ENCODE measurements at regions not wholly inside any gene's neighbourhood (a gene's known extent, or its start where the extent isn't known, plus 50 kb on each side); places are given as distances from the start of the nearest gene placed in this dataset.

DNA sequence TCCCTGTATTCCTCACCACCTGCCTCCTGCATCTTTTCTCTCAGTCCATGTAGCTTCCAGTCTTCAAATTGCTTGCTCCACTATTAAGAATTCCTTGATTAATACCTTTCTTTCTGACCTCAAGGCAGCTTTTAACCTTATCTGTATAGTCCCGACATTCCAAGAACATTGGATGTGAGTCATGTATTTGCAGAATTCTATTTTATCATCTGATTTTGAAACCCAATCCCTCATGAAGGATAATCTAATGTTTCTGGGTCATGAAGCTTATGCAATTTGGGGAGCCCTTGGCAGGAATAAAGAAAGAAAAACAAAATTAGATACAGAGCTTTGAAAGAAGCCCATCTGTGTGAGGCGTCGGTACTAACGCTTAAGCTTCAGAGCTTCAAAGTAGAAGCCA lies 63.4 kb upstream of the CCND2 start:
- no peaks in the 10 kb centered on the region for H3K9me2 ChIP-seq (replicated peaks; ENCODE audit: control insufficient read depth, low read length)
- H3K9me3 ChIP-seq (ENCODE audit: control insufficient read depth, insufficient read depth, low read length): no peaks in the 10 kb centered on the region
- H3K27ac ChIP-seq (ENCODE audit: low read depth, low read length): no peak overlapping the region
- H3K79me2 ChIP-seq (ENCODE audit: control insufficient read depth, low read length): no peaks in the 10 kb centered on the region
- H3K4me3 ChIP-seq (ENCODE audit: low read length): no peak overlapping the region
- H3K4me2 ChIP-seq (ENCODE audit: low read length): no peak overlapping the region
- H3F3A ChIP-seq (ENCODE audit: control insufficient read depth, insufficient read depth): no peaks in the 10 kb centered on the region
- no peaks in the 10 kb centered on the region for H3K36me3 ChIP-seq (ENCODE audit: control insufficient read depth, low read length)
- peaks cover 4% of the 10 kb centered on the region for H3K4me1 ChIP-seq (ENCODE audit: control insufficient read depth, low read length)
- peaks cover 15% of the 10 kb centered on the region for H3K27me3 ChIP-seq (ENCODE audit: control insufficient read depth, low read length)
- TF ChIP-seq EZH2phosphoT487 (IDR thresholded peaks at IDR 0.05; ENCODE audit: borderline replicate concordance, low read length): no peak
- TF ChIP-seq, protein P1, sequence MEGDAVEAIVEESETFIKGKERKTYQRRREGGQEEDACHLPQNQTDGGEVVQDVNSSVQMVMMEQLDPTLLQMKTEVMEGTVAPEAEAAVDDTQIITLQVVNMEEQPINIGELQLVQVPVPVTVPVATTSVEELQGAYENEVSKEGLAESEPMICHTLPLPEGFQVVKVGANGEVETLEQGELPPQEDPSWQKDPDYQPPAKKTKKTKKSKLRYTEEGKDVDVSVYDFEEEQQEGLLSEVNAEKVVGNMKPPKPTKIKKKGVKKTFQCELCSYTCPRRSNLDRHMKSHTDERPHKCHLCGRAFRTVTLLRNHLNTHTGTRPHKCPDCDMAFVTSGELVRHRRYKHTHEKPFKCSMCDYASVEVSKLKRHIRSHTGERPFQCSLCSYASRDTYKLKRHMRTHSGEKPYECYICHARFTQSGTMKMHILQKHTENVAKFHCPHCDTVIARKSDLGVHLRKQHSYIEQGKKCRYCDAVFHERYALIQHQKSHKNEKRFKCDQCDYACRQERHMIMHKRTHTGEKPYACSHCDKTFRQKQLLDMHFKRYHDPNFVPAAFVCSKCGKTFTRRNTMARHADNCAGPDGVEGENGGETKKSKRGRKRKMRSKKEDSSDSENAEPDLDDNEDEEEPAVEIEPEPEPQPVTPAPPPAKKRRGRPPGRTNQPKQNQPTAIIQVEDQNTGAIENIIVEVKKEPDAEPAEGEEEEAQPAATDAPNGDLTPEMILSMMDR (IDR thresholded peaks at IDR 0.05; ENCODE audit: low read depth, low read length, poor library complexity, severe bottlenecking): no peak
- no peaks in the 10 kb centered on the region for H4K20me1 ChIP-seq (ENCODE audit: control insufficient read depth, insufficient read depth, low read depth, low read length)

DNA sequence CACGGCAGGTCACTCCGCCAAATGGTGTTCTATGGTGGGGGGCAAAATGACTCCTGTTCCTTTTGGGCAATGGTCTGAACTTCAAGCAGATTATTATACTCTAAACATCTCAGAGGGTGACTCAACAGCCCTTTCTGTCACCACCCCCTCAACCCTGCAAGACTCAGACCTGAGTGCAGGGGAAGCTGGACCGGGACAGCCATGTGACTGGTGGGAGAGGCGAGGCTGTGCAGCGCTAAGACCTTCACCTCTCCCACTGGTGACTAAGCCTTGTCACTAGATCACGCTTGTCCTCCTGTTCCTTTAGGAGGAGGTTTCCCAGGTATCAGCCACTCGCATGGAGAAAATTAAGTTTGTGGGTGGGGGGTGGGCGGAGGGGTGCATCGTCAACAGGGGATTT lies 67.1 kb upstream of the CCND2 start:
- Histone ChIP-seq H3K9me2 (replicated peaks; ENCODE audit: control insufficient read depth, low read length) (no peaks in the 10 kb centered on the region), H3K4me1 (ENCODE audit: control insufficient read depth, low read length) (peaks cover 9% of the 10 kb centered on the region), H3K36me3 (ENCODE audit: control insufficient read depth, low read length) (no peaks in the 10 kb centered on the region), H3K4me3 (ENCODE audit: low read length) (no peak overlapping the region), H3K9me3 (ENCODE audit: control insufficient read depth, insufficient read depth, low read length) (no peaks in the 10 kb centered on the region), H4K20me1 (ENCODE audit: control insufficient read depth, insufficient read depth, low read depth, low read length) (no peaks in the 10 kb centered on the region), H3K79me2 (ENCODE audit: control insufficient read depth, low read length) (no peaks in the 10 kb centered on the region), H3K27ac (ENCODE audit: low read depth, low read length) (no peak overlapping the region), H3K27me3 (ENCODE audit: control insufficient read depth, low read length) (peaks cover 8% of the 10 kb centered on the region; the same call in 1 of the 2 replicates), H3F3A (ENCODE audit: control insufficient read depth, insufficient read depth) (no peaks in the 10 kb centered on the region), H3K4me2 (ENCODE audit: low read length) (no peak overlapping the region)
- TF ChIP-seq, protein P1 (IDR thresholded peaks at IDR 0.05; ENCODE audit: low read depth, low read length, poor library complexity, severe bottlenecking): no peak
- no peak for TF ChIP-seq EZH2phosphoT487 (IDR thresholded peaks at IDR 0.05; ENCODE audit: borderline replicate concordance, low read length)

DNA sequence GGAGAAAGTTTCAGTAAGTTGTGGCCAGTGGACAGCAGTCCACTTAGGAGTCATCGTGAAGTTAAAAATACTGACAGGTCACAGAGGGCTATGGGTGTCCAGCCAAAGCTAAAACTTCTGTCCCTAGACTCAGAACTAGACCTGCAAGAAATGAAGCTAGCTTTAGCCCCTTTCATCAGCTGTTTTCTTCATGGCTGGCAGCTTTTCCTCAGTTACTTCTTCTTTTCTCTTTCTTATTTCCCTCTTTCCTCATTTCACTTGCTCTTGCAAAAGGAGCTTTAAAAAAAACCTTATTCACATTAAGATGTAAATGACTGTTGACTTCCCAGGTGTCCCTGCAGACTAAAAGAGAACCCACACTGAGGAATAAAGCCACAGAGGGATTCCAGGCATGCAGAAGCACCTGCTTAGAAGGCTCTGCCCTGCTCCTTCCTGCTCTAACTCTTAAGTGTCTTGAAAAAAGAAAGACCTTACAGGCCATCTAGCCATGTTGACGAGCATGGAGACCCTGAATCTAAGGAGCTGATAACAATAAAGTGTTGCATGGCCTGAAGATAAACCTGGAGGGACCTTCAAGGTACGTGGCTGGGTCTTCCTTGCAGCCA lies 69.7 kb upstream of the CCND2 start:
- peaks cover 9% of the 10 kb centered on the region for H3K4me1 ChIP-seq (ENCODE audit: control insufficient read depth, low read length)
- no peaks in the 10 kb centered on the region for H4K20me1 ChIP-seq (ENCODE audit: control insufficient read depth, insufficient read depth, low read depth, low read length)
- no peak overlapping the region; the same call in 1 of the 2 replicates for H3K4me2 ChIP-seq (ENCODE audit: low read length)
- TF ChIP-seq, protein P1 (IDR thresholded peaks at IDR 0.05; ENCODE audit: low read depth, low read length, poor library complexity, severe bottlenecking): no peak
- TF ChIP-seq EZH2phosphoT487 (IDR thresholded peaks at IDR 0.05; ENCODE audit: borderline replicate concordance, low read length): no peak
- no peaks in the 10 kb centered on the region for H3K36me3 ChIP-seq (ENCODE audit: control insufficient read depth, low read length)
- no peaks in the 10 kb centered on the region for H3K9me3 ChIP-seq (ENCODE audit: control insufficient read depth, insufficient read depth, low read length)
- peaks cover 4% of the 10 kb centered on the region; the same call in 1 of the 2 replicates for H3K27me3 ChIP-seq (ENCODE audit: control insufficient read depth, low read length)
- H3K4me3 ChIP-seq (ENCODE audit: low read length): no peak overlapping the region
- H3K27ac ChIP-seq (ENCODE audit: low read depth, low read length): no peak overlapping the region
- no peaks in the 10 kb centered on the region for H3K9me2 ChIP-seq (replicated peaks; ENCODE audit: control insufficient read depth, low read length)
- H3K79me2 ChIP-seq (ENCODE audit: control insufficient read depth, low read length): no peaks in the 10 kb centered on the region
- no peaks in the 10 kb centered on the region for H3F3A ChIP-seq (ENCODE audit: control insufficient read depth, insufficient read depth)

Measured in DOHH2 (cell line).